GM10266 (cell line): ENCODE measurements at regions not wholly inside any gene's neighbourhood (a gene's known extent, or its start where the extent isn't known, plus 50 kb on each side); places are given as distances from the start of the nearest gene placed in this dataset.

Experiments
- DNase-seq: peaks from one replicate; pipeline ENCODE4 v3.0.0; 2012; ENCODE audit errors: extremely low spot score
- CTCF ChIP-seq: IDR thresholded peaks from 2 replicates; pipeline ENCODE4 v1.5.1; 2012; ENCODE audit warnings: mild to moderate bottlenecking, low read depth; ENCODE audit not compliant: control insufficient read depth, insufficient read depth; ENCODE audit errors: missing control alignments

GRCh38 chr6:149248693-149249369, 68.7 kb upstream of the TAB2 start:
- DNase-seq, result no peak
- no peak for TF ChIP-seq CTCF

GRCh38 chr6:149249370-149250357, 67.8 kb upstream of the TAB2 start:
- no peak for TF ChIP-seq CTCF
- DNase-seq, result no peak

GRCh38 chr6:149250951-149251350, 66.6 kb upstream of the TAB2 start:
- DNase-seq, result no peak
- TF ChIP-seq CTCF, result no peak

- no peak for TF ChIP-seq CTCF
- DNase-seq, result no peak
These were observed 64.9 kb upstream of the TAB2 start for GRCh38 chr6:149252622-149253021.

- no peak for DNase-seq
- TF ChIP-seq CTCF, result no peak
These were observed 63.3 kb upstream of the TAB2 start for GRCh38 chr6:149254253-149254652.

GRCh38 chr6:149259753-149260152, 57.8 kb upstream of the TAB2 start:
- TF ChIP-seq CTCF, result no peak
- DNase-seq, result no peak
